ENCODE measurements at regions not wholly inside any gene's neighbourhood (a gene's known extent, or its start where the extent isn't known, plus 50 kb on each side); places are given as distances from the start of the nearest gene placed in this dataset.

- no peaks in the 10 kb centered on the region for H3K27me3 ChIP-seq
- H3K9me3 ChIP-seq: no peaks in the 10 kb centered on the region
- no peak for DNase-seq
- intact Hi-C loops (cut with DNase I): no loop called here
- no peak for TF ChIP-seq CTCF (IDR thresholded peaks at IDR 0.05)
- no peaks in the 10 kb centered on the region for H3K36me3 ChIP-seq
- H3K4me3 ChIP-seq: no peak overlapping the region
- H3K27ac ChIP-seq: no peak overlapping the region
- no peaks in the 10 kb centered on the region for H3K4me1 ChIP-seq
- ATAC-seq: no peak
Measured at GRCh38 chr2:9745153-9745899, 97.9 kb upstream of the TAF1B start.

GRCh38 chr2:9747396-9747795 lies 95.9 kb upstream of the TAF1B start:
- ATAC-seq (no peak), DNase-seq (no peak)
- no peak for TF ChIP-seq CTCF (IDR thresholded peaks at IDR 0.05)
- intact Hi-C loops (cut with DNase I): no loop called here
- H3K27ac ChIP-seq: no peak overlapping the region
- no peaks in the 10 kb centered on the region for H3K4me1 ChIP-seq
- no peaks in the 10 kb centered on the region for H3K36me3 ChIP-seq
- H3K9me3 ChIP-seq: no peaks in the 10 kb centered on the region
- H3K27me3 ChIP-seq: no peaks in the 10 kb centered on the region
- no peak overlapping the region for H3K4me3 ChIP-seq

- no peak for DNase-seq
- Histone ChIP-seq H3K27me3 (no peaks in the 10 kb centered on the region), H3K4me1 (peaks cover 8% of the 10 kb centered on the region), H3K4me3 (no peak overlapping the region), H3K9me3 (no peaks in the 10 kb centered on the region), H3K27ac (no peak overlapping the region), H3K36me3 (no peaks in the 10 kb centered on the region)
- ATAC-seq: no peak
- intact Hi-C loops (cut with DNase I): no loop called here
- no peak for TF ChIP-seq CTCF (IDR thresholded peaks at IDR 0.05)
Measured at GRCh38 chr2:9748577-9748976, 94.7 kb upstream of the TAF1B start.

GRCh38 chr2:9749546-9750223 lies 93.6 kb upstream of the TAF1B start:
- intact Hi-C loops (cut with DNase I): loop anchor here (10.0 kb wide), 1 partner anchor 215 kb away; no protein-coding TSS in a partner anchor
- H3K36me3 ChIP-seq: no peaks in the 10 kb centered on the region
- H3K4me3 ChIP-seq: no peak overlapping the region
- no peaks in the 10 kb centered on the region for H3K27me3 ChIP-seq
- TF ChIP-seq CTCF (IDR thresholded peaks at IDR 0.05): no peak
- H3K4me1 ChIP-seq: peaks cover 15% of the 10 kb centered on the region
- ATAC-seq (no peak), DNase-seq (no peak)
- H3K27ac ChIP-seq: no peak overlapping the region
- H3K9me3 ChIP-seq: no peaks in the 10 kb centered on the region

GRCh38 chr2:9750224-9751215 lies 92.8 kb upstream of the TAF1B start:
- Histone ChIP-seq H3K4me1 (peaks cover 15% of the 10 kb centered on the region), H3K36me3 (no peaks in the 10 kb centered on the region), H3K27me3 (no peaks in the 10 kb centered on the region), H3K27ac (no peak overlapping the region), H3K9me3 (no peaks in the 10 kb centered on the region), H3K4me3 (no peak overlapping the region)
- TF ChIP-seq CTCF (IDR thresholded peaks at IDR 0.05): no peak
- intact Hi-C loops (cut with DNase I): loop anchor here (10.0 kb wide), 1 partner anchor 216 kb away; no protein-coding TSS in a partner anchor
- ATAC-seq (no peak), DNase-seq (no peak)

Data from upper lobe of right lung (tissue), 1 donor.